B cell (primary cell): ENCODE measurements at regions not wholly inside any gene's neighbourhood (a gene's known extent, or its start where the extent isn't known, plus 50 kb on each side); places are given as distances from the start of the nearest gene placed in this dataset.

Source experiments
- ATAC-seq: fragments of 200-7000 bp; cut with Tn5 transposase; one replicate; pipeline ENCODE4 v1.10.0; 2021; ENCODE audit warnings: low read depth, mild to moderate bottlenecking, moderate number of reproducible peaks, moderate library complexity
- CTCF ChIA-PET: fragments of 350-600 bp; sonication (Branson Sonifier 250); formaldehyde crosslinking; loops from one replicate; lab custom pipeline; 2021; ENCODE audit warnings: antibody characterized with exemption, inconsistent platforms; lab: Charles Lee
- POLR2A ChIA-PET: fragments of 350-600 bp; sonication (Branson Sonifier 250); formaldehyde crosslinking; loops from one replicate; lab custom pipeline; 2021; ENCODE audit warnings: antibody characterized with exemption; lab: Charles Lee
- DNase-seq: peaks from one replicate; pipeline ENCODE4 v3.0.0; 2013
- H2AFZ ChIP-seq: 2 replicates; pipeline ENCODE4 v1.6.1; 2012; ENCODE audit warnings: mild to moderate bottlenecking, low read depth, low read length; ENCODE audit not compliant: insufficient read depth, poor library complexity, severe bottlenecking
- H3K27ac ChIP-seq, 2 donors: 1 replicate in 1 of 2; 2 replicates in 1 of 2; pipeline ENCODE4 v1.5.1; 2012 to 2013; ENCODE audit warnings: low read length in 2 of 2, mild to moderate bottlenecking in 2 of 2, moderate library complexity in 1 of 2
- H3K27me3 ChIP-seq, 4 experiments: fragments of 200-600 bp in 1 of 4; sonication (generic) in 1 of 4; replicated peaks in 1 of 4; 1 replicate in 2 of 4; 2 replicates in 2 of 4; pipeline versions ENCODE4 v1.6.1 to v1.7.0; 2013 to 2016; ENCODE audit warnings: low read length in 3 of 4, mild to moderate bottlenecking in 2 of 4, mixed read lengths in 1 of 4, moderate library complexity in 1 of 4; ENCODE audit not compliant: insufficient read depth in 4 of 4, control insufficient read depth in 3 of 4; ENCODE audit errors: control extremely low read depth in 1 of 4
- H3K36me3 ChIP-seq, 2 experiments: replicated peaks in 1 of 2; 1 replicate in 1 of 2; 2 replicates in 1 of 2; pipeline versions ENCODE4 v1.6.1 to v1.7.1; 2013; ENCODE audit warnings: low read length in 1 of 2; ENCODE audit not compliant: insufficient read depth in 2 of 2, control insufficient read depth in 1 of 2; ENCODE audit errors: control extremely low read depth in 1 of 2, extremely low read depth in 1 of 2
- H3K4me1 ChIP-seq, 2 donors: fragments of 200-600 bp in 1 of 2; sonication (generic) in 1 of 2; 1 replicate in 1 of 2; 2 replicates in 1 of 2; pipeline versions ENCODE4 v1.5.1 to v1.6.1; 2013 to 2017; ENCODE audit warnings: low read length in 2 of 2; ENCODE audit not compliant: control insufficient read depth in 2 of 2, insufficient read depth in 2 of 2
- H3K4me2 ChIP-seq: replicated peaks from 2 replicates; pipeline ENCODE3; 2012; ENCODE audit warnings: mild to moderate bottlenecking, low read depth, low read length; ENCODE audit not compliant: poor library complexity, severe bottlenecking
- H3K4me3 ChIP-seq, 5 experiments: fragments of 200-600 bp in 1 of 5; sonication (generic) in 1 of 5; 1 replicate in 3 of 5; 2 replicates in 2 of 5; pipeline versions ENCODE4 v1.5.1 to v1.7.0; 2011 to 2016; ENCODE audit warnings: low read length in 4 of 5, mild to moderate bottlenecking in 4 of 5, low read depth in 2 of 5, control low read depth in 1 of 5, moderate library complexity in 1 of 5; ENCODE audit not compliant: insufficient read depth in 1 of 5; ENCODE audit errors: control extremely low read depth in 1 of 5, extremely low read depth in 1 of 5
- H3K79me2 ChIP-seq: fragments of 200-600 bp; sonication (generic); one replicate; pipeline ENCODE4 v1.6.0; 2016; ENCODE audit warnings: low read length; ENCODE audit not compliant: control insufficient read depth, insufficient read depth
- H3K9ac ChIP-seq: fragments of 200-600 bp; sonication (generic); 2 replicates; pipeline ENCODE4 v1.6.1; 2017; ENCODE audit warnings: mild to moderate bottlenecking, low read length, moderate library complexity
- H3K9me3 ChIP-seq, 3 donors: one replicate each; pipeline versions ENCODE4 v1.6.1 to v1.7.1; 2013; ENCODE audit warnings: low read length in 2 of 3; ENCODE audit not compliant: control insufficient read depth in 2 of 3, insufficient read depth in 1 of 3; ENCODE audit errors: control extremely low read depth in 1 of 3
- H4K20me1 ChIP-seq: 2 replicates; pipeline ENCODE4 v1.6.0; 2012; ENCODE audit warnings: mild to moderate bottlenecking, low read length; ENCODE audit not compliant: insufficient read depth, control insufficient read depth, poor library complexity, severe bottlenecking
- H3K27ac Mint-ChIP-seq: one replicate; pipeline ENCODE4 v1.8.0; 2021; ENCODE audit warnings: mixed read lengths
- H3K27me3 Mint-ChIP-seq: one replicate; pipeline ENCODE4 v1.8.0; 2021; ENCODE audit warnings: mixed read lengths
- H3K4me1 Mint-ChIP-seq: one replicate; pipeline ENCODE4 v1.8.0; 2021; ENCODE audit warnings: mixed read lengths
- H3K4me3 Mint-ChIP-seq: one replicate; pipeline ENCODE4 v1.8.0; 2021; ENCODE audit warnings: mixed read lengths
- H3K9me3 Mint-ChIP-seq: one replicate; pipeline ENCODE4 v1.8.0; 2022; ENCODE audit warnings: mixed read lengths; ENCODE audit not compliant: insufficient read depth
- EZH2 ChIP-seq: IDR thresholded peaks from 2 replicates; pipeline ENCODE4 v1.6.1; 2012; ENCODE audit warnings: borderline replicate concordance, low read depth, mild to moderate bottlenecking, moderate library complexity, low read length; ENCODE audit not compliant: insufficient read depth, poor library complexity, severe bottlenecking
- WGBS: methylation state at CpG from one replicate; pipeline ENCODE4 v1.1.5; 2013; ENCODE audit warnings: missing lambda C conversion rate; ENCODE audit not compliant: insufficient coverage; 5-methylcytosine and 5-hydroxymethylcytosine counted together
- intact Hi-C: fragments of 100-400 bp; cut with micrococcal nuclease; formaldehyde crosslinking; loops from one replicate; pipeline ENCODE4 v1.10.0; 2022
- TF ChIP-seq, protein P1 (sequence below): fragments of 200-600 bp; IDR thresholded peaks from one replicate; pipeline ENCODE4 v1.8.0; 2022; ENCODE audit warnings: antibody characterized with exemption, mild to moderate bottlenecking

DNA sequence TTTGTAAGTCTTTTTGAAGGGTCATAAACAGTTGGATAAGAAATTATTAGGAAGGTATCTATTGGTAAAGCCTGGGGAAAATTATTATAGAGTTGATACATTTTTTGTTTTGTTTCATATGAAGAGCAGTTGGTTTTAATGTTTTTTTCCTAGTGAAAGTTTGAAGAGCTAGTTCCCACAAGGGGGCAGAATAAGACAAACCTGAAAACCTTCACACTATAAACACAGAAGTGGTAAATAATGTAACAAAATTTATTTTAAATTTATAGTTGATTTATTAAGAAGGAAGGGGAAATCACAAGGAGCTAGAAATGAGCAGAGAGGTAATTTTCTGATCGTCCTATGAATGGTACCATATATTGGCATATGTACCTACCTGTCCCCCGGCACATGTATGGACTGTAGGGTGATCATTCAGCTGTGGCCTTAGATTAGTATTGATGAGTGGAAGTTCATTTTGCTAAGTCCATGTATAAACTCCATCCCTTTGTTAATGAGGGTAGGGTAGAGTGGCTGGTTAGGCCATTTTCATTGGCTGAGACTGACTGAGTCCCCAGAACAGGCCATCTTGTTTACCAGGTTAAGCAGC is 116.3 kb downstream of the TANC2 start:
- POLR2A ChIA-PET, result no interaction called here
- H3K4me1 Mint-ChIP-seq, result no peaks in the 10 kb centered on the region
- no peaks in the 10 kb centered on the region for H3K27me3 Mint-ChIP-seq
- no peak overlapping the region for H3K27ac Mint-ChIP-seq
- H3K9me3 ChIP-seq, result peaks cover 0 to 4% (median 1%) of the 10 kb centered on the region in 3 donors
- H4K20me1 ChIP-seq, result no peaks in the 10 kb centered on the region
- WGBS, result 67% methylated on average over 2 of the region's 2 CpGs
- H3K79me2 ChIP-seq, result no peaks in the 10 kb centered on the region
- no peak for TF ChIP-seq EZH2
- TF ChIP-seq, protein P1, sequence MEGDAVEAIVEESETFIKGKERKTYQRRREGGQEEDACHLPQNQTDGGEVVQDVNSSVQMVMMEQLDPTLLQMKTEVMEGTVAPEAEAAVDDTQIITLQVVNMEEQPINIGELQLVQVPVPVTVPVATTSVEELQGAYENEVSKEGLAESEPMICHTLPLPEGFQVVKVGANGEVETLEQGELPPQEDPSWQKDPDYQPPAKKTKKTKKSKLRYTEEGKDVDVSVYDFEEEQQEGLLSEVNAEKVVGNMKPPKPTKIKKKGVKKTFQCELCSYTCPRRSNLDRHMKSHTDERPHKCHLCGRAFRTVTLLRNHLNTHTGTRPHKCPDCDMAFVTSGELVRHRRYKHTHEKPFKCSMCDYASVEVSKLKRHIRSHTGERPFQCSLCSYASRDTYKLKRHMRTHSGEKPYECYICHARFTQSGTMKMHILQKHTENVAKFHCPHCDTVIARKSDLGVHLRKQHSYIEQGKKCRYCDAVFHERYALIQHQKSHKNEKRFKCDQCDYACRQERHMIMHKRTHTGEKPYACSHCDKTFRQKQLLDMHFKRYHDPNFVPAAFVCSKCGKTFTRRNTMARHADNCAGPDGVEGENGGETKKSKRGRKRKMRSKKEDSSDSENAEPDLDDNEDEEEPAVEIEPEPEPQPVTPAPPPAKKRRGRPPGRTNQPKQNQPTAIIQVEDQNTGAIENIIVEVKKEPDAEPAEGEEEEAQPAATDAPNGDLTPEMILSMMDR, result peak; percentile 66
- no peak overlapping the region for H3K27ac ChIP-seq
- H3K9ac ChIP-seq, result no peak overlapping the region
- H3K9me3 Mint-ChIP-seq, result peaks cover 3% of the 10 kb centered on the region
- H3K27me3 ChIP-seq, result no peaks in the 10 kb centered on the region
- H3K4me2 ChIP-seq, result no peak overlapping the region
- CTCF ChIA-PET, result interaction anchor here (0.5 to 3.4 kb wide), 9 partner anchors 23 to 782 kb away, joined by 3 to 88 read pairs (median 3); no protein-coding TSS in a partner anchor
- H3K4me1 ChIP-seq, result no peaks in the 10 kb centered on the region
- H3K4me3 ChIP-seq, result no peak overlapping the region
- peak; percentile 49 for DNase-seq
- intact Hi-C loops, result loop anchor here (1.0 kb wide), 1 partner anchor 324 kb away; no protein-coding TSS in a partner anchor
- no peak overlapping the region for H2AFZ ChIP-seq
- no peak for ATAC-seq
- no peak overlapping the region for H3K4me3 Mint-ChIP-seq
- H3K36me3 ChIP-seq, result no peaks in the 10 kb centered on the region

DNA sequence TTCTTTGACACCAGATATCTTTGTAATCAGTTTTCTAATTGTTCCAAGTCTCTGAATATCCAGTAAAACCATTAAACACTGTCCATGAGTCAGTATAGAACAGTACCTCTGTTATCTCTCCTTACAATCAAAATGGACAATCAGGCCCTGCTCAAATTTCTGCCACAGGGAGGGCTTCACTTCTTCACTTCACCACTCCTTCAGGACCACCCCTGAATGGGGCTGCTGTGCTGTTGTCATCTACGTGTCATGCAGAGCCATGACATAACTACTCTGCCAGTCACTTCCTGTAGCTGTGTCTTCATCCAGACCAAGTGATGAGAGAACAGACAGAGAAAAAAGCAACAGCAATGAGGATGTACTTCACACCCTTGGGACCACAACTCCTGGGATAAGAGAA is 116.9 kb downstream of the TANC2 start:
- H3K9me3 ChIP-seq, result peaks cover 0 to 4% (median 1%) of the 10 kb centered on the region in 3 donors
- H3K36me3 ChIP-seq, result no peaks in the 10 kb centered on the region
- no peaks in the 10 kb centered on the region for H3K27me3 ChIP-seq
- Mint-ChIP-seq H3K27ac (no peak overlapping the region), H3K9me3 (peaks cover 3% of the 10 kb centered on the region), H3K4me3 (no peak overlapping the region), H3K27me3 (no peaks in the 10 kb centered on the region), H3K4me1 (no peaks in the 10 kb centered on the region)
- POLR2A ChIA-PET, result no interaction called here
- TF ChIP-seq, protein P1, result no peak
- TF ChIP-seq EZH2, result no peak
- WGBS, result 100% methylated on average over 1 of the region's 1 CpG
- H3K9ac ChIP-seq, result no peak overlapping the region
- ATAC-seq, result no peak
- no peak overlapping the region for H3K4me2 ChIP-seq
- no peak overlapping the region for H3K27ac ChIP-seq
- no peak overlapping the region for H2AFZ ChIP-seq
- no peaks in the 10 kb centered on the region for H3K79me2 ChIP-seq
- no peak for DNase-seq
- no peaks in the 10 kb centered on the region for H3K4me1 ChIP-seq
- intact Hi-C loops, result loop anchor here (1.0 kb wide), 1 partner anchor 323 kb away; no protein-coding TSS in a partner anchor
- CTCF ChIA-PET, result interaction anchor here (1.1 to 3.4 kb wide), 4 partner anchors 231 to 325 kb away, joined by 3 to 88 read pairs (median 4); no protein-coding TSS in a partner anchor
- H4K20me1 ChIP-seq, result no peaks in the 10 kb centered on the region
- no peak overlapping the region for H3K4me3 ChIP-seq
